Osteocyte (in vitro differentiated cells): ENCODE measurements at regions not wholly inside any gene's neighbourhood (a gene's known extent, or its start where the extent isn't known, plus 50 kb on each side); places are given as distances from the start of the nearest gene placed in this dataset.

ENCODE experiments used
- DNase-seq: peaks from one replicate; pipeline ENCODE4 v3.0.0; 2021; ENCODE audit warnings: mixed read lengths; ENCODE audit not compliant: unreplicated experiment; ENCODE audit errors: extremely low spot score
- H3K27ac Mint-ChIP-seq: one replicate; pipeline ENCODE4 v1.8.0; 2021; ENCODE audit warnings: mild to moderate bottlenecking, mixed read lengths; ENCODE audit not compliant: unreplicated experiment
- H3K27me3 Mint-ChIP-seq: one replicate; pipeline ENCODE4 v1.8.0; 2021; ENCODE audit warnings: mixed read lengths; ENCODE audit not compliant: unreplicated experiment
- H3K36me3 Mint-ChIP-seq: one replicate; pipeline ENCODE4 v1.8.0; 2021; ENCODE audit warnings: mixed read lengths; ENCODE audit not compliant: unreplicated experiment
- H3K4me1 Mint-ChIP-seq: one replicate; pipeline ENCODE4 v1.8.0; 2021; ENCODE audit warnings: mixed read lengths; ENCODE audit not compliant: unreplicated experiment
- H3K4me3 Mint-ChIP-seq: one replicate; pipeline ENCODE4 v1.8.0; 2021; ENCODE audit warnings: mild to moderate bottlenecking, moderate library complexity, mixed read lengths; ENCODE audit not compliant: unreplicated experiment
- H3K9me3 Mint-ChIP-seq: one replicate; pipeline ENCODE4 v1.8.0; 2021; ENCODE audit warnings: mixed read lengths; ENCODE audit not compliant: unreplicated experiment
- CTCF ChIP-seq: fragments of 200-600 bp; sonication (generic); IDR thresholded peaks from 2 replicates; pipeline ENCODE4 v1.5.0; 2021; ENCODE audit warnings: antibody characterized with exemption, mild to moderate bottlenecking, moderate library complexity

GRCh38 chr1:115144176-115144575, 54.9 kb upstream of the TSPAN2 start:
- DNase-seq: no peak
- Mint-ChIP-seq H3K27ac (no peak overlapping the region), H3K27me3 (no peaks in the 10 kb centered on the region), H3K36me3 (no peaks in the 10 kb centered on the region), H3K4me3 (no peak overlapping the region), H3K9me3 (no peaks in the 10 kb centered on the region), H3K4me1 (peaks cover 35% of the 10 kb centered on the region)
- no peak for TF ChIP-seq CTCF

- no peak for DNase-seq
- Mint-ChIP-seq H3K27me3 (no peaks in the 10 kb centered on the region), H3K4me3 (no peak overlapping the region), H3K9me3 (no peaks in the 10 kb centered on the region), H3K4me1 (peaks cover 43% of the 10 kb centered on the region), H3K27ac (peak overlapping the region; percentile 83), H3K36me3 (no peaks in the 10 kb centered on the region)
- TF ChIP-seq CTCF: peak; percentile 57
Observed at GRCh38 chr1:115142616-115143015, 53.3 kb upstream of the TSPAN2 start.

GRCh38 chr1:115141145-115141454, 51.8 kb upstream of the TSPAN2 start:
- no peak overlapping the region for H3K4me3 Mint-ChIP-seq
- peaks cover 43% of the 10 kb centered on the region for H3K4me1 Mint-ChIP-seq
- H3K27ac Mint-ChIP-seq: peak overlapping the region; percentile 83
- no peak for DNase-seq
- TF ChIP-seq CTCF: no peak
- no peaks in the 10 kb centered on the region for H3K36me3 Mint-ChIP-seq
- no peaks in the 10 kb centered on the region for H3K9me3 Mint-ChIP-seq
- no peaks in the 10 kb centered on the region for H3K27me3 Mint-ChIP-seq

- no peaks in the 10 kb centered on the region for H3K27me3 Mint-ChIP-seq
- H3K4me1 Mint-ChIP-seq: peaks cover 48% of the 10 kb centered on the region
- DNase-seq: no peak
- peak overlapping the region; percentile 83 for H3K27ac Mint-ChIP-seq
- H3K36me3 Mint-ChIP-seq: no peaks in the 10 kb centered on the region
- no peaks in the 10 kb centered on the region for H3K9me3 Mint-ChIP-seq
- H3K4me3 Mint-ChIP-seq: no peak overlapping the region
- no peak for TF ChIP-seq CTCF
Observed at GRCh38 chr1:115140442-115141144, 51.3 kb upstream of the TSPAN2 start.

- Mint-ChIP-seq H3K27me3 (no peaks in the 10 kb centered on the region), H3K4me1 (peaks cover 60% of the 10 kb centered on the region), H3K36me3 (no peaks in the 10 kb centered on the region), H3K4me3 (no peak overlapping the region), H3K27ac (peak overlapping the region; percentile 71), H3K9me3 (no peaks in the 10 kb centered on the region)
- TF ChIP-seq CTCF: no peak
- DNase-seq: no peak
Observed at GRCh38 chr1:115139381-115139780, 50.1 kb upstream of the TSPAN2 start.
